WERI-Rb-1 (cell line): ENCODE measurements at regions not wholly inside any gene's neighbourhood (a gene's known extent, or its start where the extent isn't known, plus 50 kb on each side); places are given as distances from the start of the nearest gene placed in this dataset.

ENCODE experiments used
- DNase-seq: peaks from one replicate; pipeline ENCODE4 v3.0.0-alpha.2; 2020
- H3K27ac ChIP-seq: fragments of 250-450 bp; sonication (Bioruptor Pico); 2 replicates; pipeline ENCODE4 v1.5.1; 2020; ENCODE audit warnings: mild to moderate bottlenecking, moderate library complexity
- H3K27me3 ChIP-seq: fragments of 250-450 bp; sonication (Bioruptor Pico); 2 replicates; pipeline ENCODE4 v1.5.1; 2021; ENCODE audit warnings: mild to moderate bottlenecking, low read depth, moderate library complexity; ENCODE audit not compliant: insufficient read depth, severe bottlenecking
- H3K36me3 ChIP-seq: fragments of 250-450 bp; sonication (Bioruptor Pico); 2 replicates; pipeline ENCODE4 v1.5.1; 2020; ENCODE audit warnings: mild to moderate bottlenecking, moderate library complexity
- H3K4me3 ChIP-seq: 2 replicates; pipeline ENCODE4 v1.5.1; 2011; ENCODE audit warnings: low read depth, mild to moderate bottlenecking, control low read depth, low read length
- H3K9me3 ChIP-seq: fragments of 250-450 bp; sonication (Bioruptor Pico); 2 replicates; pipeline ENCODE4 v1.5.1; 2021; ENCODE audit warnings: mild to moderate bottlenecking, moderate library complexity; ENCODE audit not compliant: severe bottlenecking
- TF ChIP-seq, protein P1 (sequence below): IDR thresholded peaks from 2 replicates; pipeline ENCODE4 v1.5.1; 2011; ENCODE audit warnings: low read depth, mild to moderate bottlenecking, control low read depth, inconsistent platforms, low read length

DNA sequence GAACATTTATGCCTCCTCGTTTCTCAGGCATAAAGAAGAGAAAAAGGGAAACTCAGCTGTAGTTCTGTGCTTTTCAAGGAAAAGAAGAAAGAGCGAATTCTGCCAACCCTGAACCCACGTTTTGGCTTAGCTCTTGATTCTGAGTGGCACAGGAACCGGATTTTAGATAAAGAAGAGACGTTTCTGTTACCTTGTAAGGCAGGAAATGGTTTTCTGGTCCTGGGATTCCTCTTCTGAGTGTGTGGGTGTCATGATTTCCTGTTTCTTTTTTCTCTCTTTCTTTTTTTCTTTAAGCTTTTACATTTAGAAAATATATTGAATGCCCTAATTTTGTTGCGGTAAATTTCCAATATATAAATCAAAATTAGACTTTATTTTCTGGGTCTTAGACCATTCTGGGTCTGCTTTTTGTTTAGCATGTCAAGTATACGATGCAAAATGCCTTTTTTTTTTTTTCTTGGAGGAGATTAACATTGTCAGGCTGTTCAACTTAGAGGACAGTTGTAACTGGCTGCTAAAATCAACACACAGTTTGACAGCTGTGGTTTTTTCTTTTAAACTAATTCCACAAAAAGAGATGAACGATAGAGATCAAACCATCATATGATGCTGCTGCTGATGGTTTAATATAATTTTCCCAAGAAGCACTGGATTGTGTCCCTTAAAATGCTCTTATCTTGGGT is 190.8 kb downstream of the GATA3 start:
- Histone ChIP-seq H3K27ac (no peak overlapping the region), H3K36me3 (no peaks in the 10 kb centered on the region), H3K4me3 (no peak overlapping the region), H3K27me3 (no peaks in the 10 kb centered on the region), H3K9me3 (no peaks in the 10 kb centered on the region)
- TF ChIP-seq, protein P1, sequence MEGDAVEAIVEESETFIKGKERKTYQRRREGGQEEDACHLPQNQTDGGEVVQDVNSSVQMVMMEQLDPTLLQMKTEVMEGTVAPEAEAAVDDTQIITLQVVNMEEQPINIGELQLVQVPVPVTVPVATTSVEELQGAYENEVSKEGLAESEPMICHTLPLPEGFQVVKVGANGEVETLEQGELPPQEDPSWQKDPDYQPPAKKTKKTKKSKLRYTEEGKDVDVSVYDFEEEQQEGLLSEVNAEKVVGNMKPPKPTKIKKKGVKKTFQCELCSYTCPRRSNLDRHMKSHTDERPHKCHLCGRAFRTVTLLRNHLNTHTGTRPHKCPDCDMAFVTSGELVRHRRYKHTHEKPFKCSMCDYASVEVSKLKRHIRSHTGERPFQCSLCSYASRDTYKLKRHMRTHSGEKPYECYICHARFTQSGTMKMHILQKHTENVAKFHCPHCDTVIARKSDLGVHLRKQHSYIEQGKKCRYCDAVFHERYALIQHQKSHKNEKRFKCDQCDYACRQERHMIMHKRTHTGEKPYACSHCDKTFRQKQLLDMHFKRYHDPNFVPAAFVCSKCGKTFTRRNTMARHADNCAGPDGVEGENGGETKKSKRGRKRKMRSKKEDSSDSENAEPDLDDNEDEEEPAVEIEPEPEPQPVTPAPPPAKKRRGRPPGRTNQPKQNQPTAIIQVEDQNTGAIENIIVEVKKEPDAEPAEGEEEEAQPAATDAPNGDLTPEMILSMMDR = no peak
- DNase-seq = no peak

DNA sequence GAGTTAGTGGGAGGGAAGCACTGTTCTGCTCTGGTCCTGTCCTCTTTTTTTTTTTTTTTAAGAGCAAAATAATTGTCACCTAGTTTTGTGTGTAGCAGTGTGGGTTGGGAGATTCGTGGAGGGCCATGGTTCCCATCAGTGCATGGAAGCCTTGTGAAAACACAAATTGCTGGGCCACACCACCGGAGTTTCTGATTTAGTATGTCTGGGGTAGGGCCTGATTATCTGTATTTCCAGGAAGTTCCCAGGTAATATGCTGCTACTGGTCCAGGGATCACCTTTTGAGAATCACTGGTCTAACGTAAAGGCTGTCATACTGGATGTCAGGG is 191.3 kb downstream of the GATA3 start:
- no peak for DNase-seq
- H3K27me3 ChIP-seq = no peaks in the 10 kb centered on the region
- H3K9me3 ChIP-seq = no peaks in the 10 kb centered on the region
- no peak overlapping the region for H3K4me3 ChIP-seq
- TF ChIP-seq, protein P1 = no peak
- H3K27ac ChIP-seq = no peak overlapping the region
- H3K36me3 ChIP-seq = no peaks in the 10 kb centered on the region

DNA sequence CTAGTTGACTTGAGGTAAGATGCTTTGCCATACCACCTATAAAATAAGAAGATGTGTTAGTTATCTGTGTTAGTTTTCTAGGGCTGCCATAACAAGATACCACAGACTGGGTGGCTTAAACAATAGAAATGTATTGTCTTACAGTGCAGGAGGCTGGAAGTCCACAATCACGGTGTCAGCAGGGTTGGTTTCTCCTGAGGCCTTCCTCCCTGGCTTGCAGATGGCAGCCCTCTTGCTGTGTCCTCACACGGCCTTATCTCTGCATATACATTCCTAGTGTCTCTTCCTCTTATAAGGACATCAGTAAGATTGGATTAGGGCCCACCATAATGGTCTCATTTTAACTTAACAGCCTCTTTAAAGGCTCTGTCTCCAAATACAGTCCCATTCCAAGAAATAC is 192.1 kb downstream of the GATA3 start:
- no peak overlapping the region for H3K27ac ChIP-seq
- H3K27me3 ChIP-seq = no peaks in the 10 kb centered on the region
- no peaks in the 10 kb centered on the region for H3K36me3 ChIP-seq
- H3K9me3 ChIP-seq = no peaks in the 10 kb centered on the region
- H3K4me3 ChIP-seq = no peak overlapping the region
- no peak for DNase-seq
- TF ChIP-seq, protein P1 = no peak

DNA sequence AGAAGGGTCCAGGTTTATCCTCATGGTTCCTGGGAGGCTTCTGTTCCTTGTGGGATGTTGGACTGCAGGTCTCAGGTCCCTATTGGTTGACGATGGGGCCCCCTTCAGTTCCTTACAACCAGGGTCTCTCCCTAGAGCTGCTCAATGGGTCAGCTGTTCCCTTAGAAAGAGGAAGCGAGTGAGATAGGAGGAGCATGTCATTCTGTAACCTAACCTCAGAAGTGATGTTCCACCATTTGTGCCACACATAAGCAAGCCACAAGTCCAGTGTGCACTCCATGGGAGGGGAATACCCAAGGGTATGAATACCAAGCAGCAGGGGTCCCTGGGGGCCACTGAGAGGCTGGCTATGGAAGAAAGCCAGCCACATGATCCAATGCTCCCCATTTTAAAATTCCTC is 192.7 kb downstream of the GATA3 start:
- no peaks in the 10 kb centered on the region for H3K9me3 ChIP-seq
- no peaks in the 10 kb centered on the region for H3K36me3 ChIP-seq
- TF ChIP-seq, protein P1 = no peak
- DNase-seq = no peak
- no peak overlapping the region for H3K27ac ChIP-seq
- H3K27me3 ChIP-seq = no peaks in the 10 kb centered on the region
- H3K4me3 ChIP-seq = no peak overlapping the region

DNA sequence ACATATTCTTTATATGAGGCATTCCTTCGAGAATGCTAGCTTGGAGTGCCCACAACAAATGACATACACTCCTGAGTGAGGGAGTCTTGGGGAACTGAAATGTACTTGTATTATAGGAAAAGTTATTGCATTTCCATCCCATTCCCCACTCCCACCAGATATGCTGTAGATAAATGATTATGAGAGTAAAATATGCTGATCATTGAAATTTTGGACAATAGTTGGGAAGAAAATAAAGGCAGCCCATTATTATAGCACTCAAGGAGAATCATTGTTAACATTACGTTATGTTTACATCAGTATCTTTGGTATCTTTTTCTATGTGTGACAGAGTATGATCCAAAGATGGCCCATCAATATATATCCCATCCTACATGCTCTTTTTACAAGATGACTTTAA is 194.4 kb downstream of the GATA3 start:
- H3K4me3 ChIP-seq = no peak overlapping the region
- no peaks in the 10 kb centered on the region for H3K27me3 ChIP-seq
- H3K27ac ChIP-seq = no peak overlapping the region
- TF ChIP-seq, protein P1 = no peak
- H3K9me3 ChIP-seq = no peaks in the 10 kb centered on the region
- DNase-seq = no peak
- H3K36me3 ChIP-seq = no peaks in the 10 kb centered on the region

DNA sequence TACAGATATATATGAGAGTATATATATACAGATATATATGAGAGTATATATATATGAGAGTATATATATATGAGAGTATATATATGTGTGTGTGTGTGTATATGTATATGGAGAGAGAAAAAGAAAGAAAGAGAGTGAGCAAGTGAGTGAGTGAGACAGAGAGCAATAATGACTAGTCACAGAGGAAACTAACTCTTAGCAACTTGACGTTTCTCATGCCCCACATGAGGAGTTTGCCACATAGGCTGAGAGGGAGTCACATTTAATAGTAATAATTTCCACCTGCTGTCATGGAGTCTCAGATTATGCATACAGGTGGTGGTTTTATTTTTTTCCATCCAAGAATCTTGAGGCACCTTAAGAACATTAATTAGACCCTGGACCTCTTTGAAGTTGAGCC is 199.9 kb downstream of the GATA3 start:
- Histone ChIP-seq H3K9me3 (no peaks in the 10 kb centered on the region), H3K27ac (no peak overlapping the region), H3K36me3 (no peaks in the 10 kb centered on the region), H3K27me3 (no peaks in the 10 kb centered on the region), H3K4me3 (no peak overlapping the region)
- no peak for DNase-seq
- TF ChIP-seq, protein P1 = no peak
